ENCODE measurements at regions not wholly inside any gene's neighbourhood (a gene's known extent, or its start where the extent isn't known, plus 50 kb on each side); places are given as distances from the start of the nearest gene placed in this dataset.

DNA sequence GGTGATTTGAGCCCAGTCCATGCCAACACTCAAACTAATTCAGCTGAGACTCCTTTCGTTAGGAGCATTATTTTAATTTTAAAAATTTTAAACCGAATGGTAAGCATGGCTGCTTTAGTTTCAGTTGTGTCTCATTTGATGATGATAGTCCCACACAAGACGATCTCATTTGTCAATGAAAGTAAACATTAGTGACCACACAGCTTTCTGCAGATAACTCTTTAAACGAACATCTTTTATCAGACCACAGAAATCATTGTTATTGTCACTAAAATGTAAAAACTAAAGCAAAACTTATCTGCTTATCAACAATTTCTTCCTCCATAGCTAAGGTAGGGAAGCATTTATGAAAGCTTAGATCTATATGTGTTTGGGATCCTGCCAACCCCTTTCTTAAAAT lies 382.2 kb downstream of the ZFHX3 start:
- TF ChIP-seq, protein P1, sequence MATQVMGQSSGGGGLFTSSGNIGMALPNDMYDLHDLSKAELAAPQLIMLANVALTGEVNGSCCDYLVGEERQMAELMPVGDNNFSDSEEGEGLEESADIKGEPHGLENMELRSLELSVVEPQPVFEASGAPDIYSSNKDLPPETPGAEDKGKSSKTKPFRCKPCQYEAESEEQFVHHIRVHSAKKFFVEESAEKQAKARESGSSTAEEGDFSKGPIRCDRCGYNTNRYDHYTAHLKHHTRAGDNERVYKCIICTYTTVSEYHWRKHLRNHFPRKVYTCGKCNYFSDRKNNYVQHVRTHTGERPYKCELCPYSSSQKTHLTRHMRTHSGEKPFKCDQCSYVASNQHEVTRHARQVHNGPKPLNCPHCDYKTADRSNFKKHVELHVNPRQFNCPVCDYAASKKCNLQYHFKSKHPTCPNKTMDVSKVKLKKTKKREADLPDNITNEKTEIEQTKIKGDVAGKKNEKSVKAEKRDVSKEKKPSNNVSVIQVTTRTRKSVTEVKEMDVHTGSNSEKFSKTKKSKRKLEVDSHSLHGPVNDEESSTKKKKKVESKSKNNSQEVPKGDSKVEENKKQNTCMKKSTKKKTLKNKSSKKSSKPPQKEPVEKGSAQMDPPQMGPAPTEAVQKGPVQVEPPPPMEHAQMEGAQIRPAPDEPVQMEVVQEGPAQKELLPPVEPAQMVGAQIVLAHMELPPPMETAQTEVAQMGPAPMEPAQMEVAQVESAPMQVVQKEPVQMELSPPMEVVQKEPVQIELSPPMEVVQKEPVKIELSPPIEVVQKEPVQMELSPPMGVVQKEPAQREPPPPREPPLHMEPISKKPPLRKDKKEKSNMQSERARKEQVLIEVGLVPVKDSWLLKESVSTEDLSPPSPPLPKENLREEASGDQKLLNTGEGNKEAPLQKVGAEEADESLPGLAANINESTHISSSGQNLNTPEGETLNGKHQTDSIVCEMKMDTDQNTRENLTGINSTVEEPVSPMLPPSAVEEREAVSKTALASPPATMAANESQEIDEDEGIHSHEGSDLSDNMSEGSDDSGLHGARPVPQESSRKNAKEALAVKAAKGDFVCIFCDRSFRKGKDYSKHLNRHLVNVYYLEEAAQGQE (IDR thresholded peaks at IDR 0.05; ENCODE audit: borderline replicate concordance) = no peak
- TF ChIP-seq SMC3 (conservative IDR thresholded peaks at IDR 0.05; ENCODE audit: poor library complexity) (no peak), RAD21 (conservative IDR thresholded peaks at IDR 0.05) (no peak), TAF1 (IDR thresholded peaks at IDR 0.05; ENCODE audit: low read depth) (no peak), EZH2 (IDR thresholded peaks at IDR 0.05; ENCODE audit: borderline replicate concordance, insufficient read depth, low read length, poor library complexity, severe bottlenecking) (no peak), POLR2AphosphoS5 (IDR thresholded peaks at IDR 0.05) (no peak)
- TF ChIP-seq, protein P2, sequence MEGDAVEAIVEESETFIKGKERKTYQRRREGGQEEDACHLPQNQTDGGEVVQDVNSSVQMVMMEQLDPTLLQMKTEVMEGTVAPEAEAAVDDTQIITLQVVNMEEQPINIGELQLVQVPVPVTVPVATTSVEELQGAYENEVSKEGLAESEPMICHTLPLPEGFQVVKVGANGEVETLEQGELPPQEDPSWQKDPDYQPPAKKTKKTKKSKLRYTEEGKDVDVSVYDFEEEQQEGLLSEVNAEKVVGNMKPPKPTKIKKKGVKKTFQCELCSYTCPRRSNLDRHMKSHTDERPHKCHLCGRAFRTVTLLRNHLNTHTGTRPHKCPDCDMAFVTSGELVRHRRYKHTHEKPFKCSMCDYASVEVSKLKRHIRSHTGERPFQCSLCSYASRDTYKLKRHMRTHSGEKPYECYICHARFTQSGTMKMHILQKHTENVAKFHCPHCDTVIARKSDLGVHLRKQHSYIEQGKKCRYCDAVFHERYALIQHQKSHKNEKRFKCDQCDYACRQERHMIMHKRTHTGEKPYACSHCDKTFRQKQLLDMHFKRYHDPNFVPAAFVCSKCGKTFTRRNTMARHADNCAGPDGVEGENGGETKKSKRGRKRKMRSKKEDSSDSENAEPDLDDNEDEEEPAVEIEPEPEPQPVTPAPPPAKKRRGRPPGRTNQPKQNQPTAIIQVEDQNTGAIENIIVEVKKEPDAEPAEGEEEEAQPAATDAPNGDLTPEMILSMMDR (IDR thresholded peaks at IDR 0.05; ENCODE audit: poor library complexity, severe bottlenecking) = no peak
- Histone ChIP-seq H3K4me3 (ENCODE audit: low read length) (peak overlapping the region; percentile 80), H3K9me2 (ENCODE audit: insufficient read depth, low read length) (no peaks in the 10 kb centered on the region), H3K27ac (ENCODE audit: low read length) (peak overlapping the region; percentile 57), H3K36me3 (ENCODE audit: insufficient read depth, low read length) (no peaks in the 10 kb centered on the region), H3K9me3 (ENCODE audit: low read length) (no peaks in the 10 kb centered on the region), H3K79me2 (replicated peaks; ENCODE audit: insufficient read depth, low read length) (peaks cover 35% of the 10 kb centered on the region), H3K9ac (ENCODE audit: low read length) (peak overlapping the region; percentile 72), H3K4me2 (ENCODE audit: low read length) (peak overlapping the region; percentile 99), H2AFZ (ENCODE audit: low read depth, low read length) (peak overlapping the region; percentile 11), H3K27me3 (ENCODE audit: insufficient read depth, low read depth, low read length) (no peaks in the 10 kb centered on the region), H3F3A (ENCODE audit: insufficient read depth, low read length, poor library complexity, severe bottlenecking) (no peaks in the 10 kb centered on the region), H4K20me1 (ENCODE audit: insufficient read depth) (no peaks in the 10 kb centered on the region)

DNA sequence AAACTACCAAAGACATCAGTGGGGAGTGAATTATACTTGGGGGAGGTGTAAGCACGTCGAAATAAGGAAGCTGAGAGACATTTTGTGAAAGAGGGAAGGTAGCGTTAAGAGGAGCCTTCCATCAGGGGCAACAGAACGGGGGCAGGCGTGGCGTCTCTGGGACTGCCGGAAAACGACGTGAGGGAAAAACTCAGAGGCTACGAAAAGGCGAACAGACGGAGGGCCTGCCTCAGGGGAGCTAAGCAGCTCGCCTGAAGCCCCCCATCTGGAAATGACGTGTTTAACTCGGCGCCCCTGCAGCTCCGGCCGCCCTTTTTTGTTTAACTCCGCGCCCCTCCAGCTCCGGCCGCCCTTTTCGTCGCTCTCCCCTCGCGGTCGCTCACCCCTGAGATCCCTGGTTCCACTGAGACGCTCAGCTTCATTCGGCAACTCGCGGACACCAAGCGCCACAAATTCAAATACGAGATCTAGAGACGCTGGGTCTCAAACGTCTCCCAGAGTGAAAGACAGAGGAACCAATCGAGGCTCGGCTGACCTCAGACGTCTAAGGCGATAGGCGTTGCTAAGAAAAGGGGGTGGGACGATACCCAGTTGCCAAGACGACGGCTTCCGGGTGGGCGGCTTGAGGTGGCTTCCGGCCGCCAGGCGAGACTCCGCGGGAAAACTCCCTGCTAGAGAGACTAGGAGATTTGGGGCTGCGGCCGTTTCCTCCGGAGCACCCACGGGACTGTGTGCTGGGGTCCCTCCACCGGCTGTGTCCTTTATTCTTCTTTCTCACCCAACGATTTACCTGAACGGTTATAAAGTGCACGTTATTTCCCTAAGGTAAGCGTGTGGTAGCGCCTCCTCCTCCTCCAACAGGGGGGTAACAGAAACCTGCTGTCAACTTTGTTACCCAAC lies 383.2 kb downstream of the ZFHX3 start:
- peak overlapping the region; percentile 80 for H3K4me3 ChIP-seq (ENCODE audit: low read length)
- peak overlapping the region; percentile 11 for H2AFZ ChIP-seq (ENCODE audit: low read depth, low read length)
- peak overlapping the region; percentile 99 for H3K4me2 ChIP-seq (ENCODE audit: low read length)
- H4K20me1 ChIP-seq (ENCODE audit: insufficient read depth) = no peaks in the 10 kb centered on the region
- no peaks in the 10 kb centered on the region for H3K9me3 ChIP-seq (ENCODE audit: low read length)
- peak; percentile 56 for TF ChIP-seq SMC3 (conservative IDR thresholded peaks at IDR 0.05; ENCODE audit: poor library complexity)
- TF ChIP-seq, protein P2 (IDR thresholded peaks at IDR 0.05; ENCODE audit: poor library complexity, severe bottlenecking) = no peak
- no peak for TF ChIP-seq EZH2 (IDR thresholded peaks at IDR 0.05; ENCODE audit: borderline replicate concordance, insufficient read depth, low read length, poor library complexity, severe bottlenecking)
- TF ChIP-seq MXI1 (conservative IDR thresholded peaks at IDR 0.05; ENCODE audit: poor library complexity, severe bottlenecking) = peak; percentile 97
- TF ChIP-seq POLR2AphosphoS5 (IDR thresholded peaks at IDR 0.05) = peak; percentile 84
- TF ChIP-seq, protein P1 (IDR thresholded peaks at IDR 0.05; ENCODE audit: borderline replicate concordance) = peak; percentile 54
- peak; percentile 21 for TF ChIP-seq EP300 (conservative IDR thresholded peaks at IDR 0.05; ENCODE audit: poor library complexity, severe bottlenecking)
- TF ChIP-seq RAD21 (conservative IDR thresholded peaks at IDR 0.05) = peak; percentile 58
- TF ChIP-seq TAF1 (IDR thresholded peaks at IDR 0.05; ENCODE audit: low read depth) = no peak
- no peaks in the 10 kb centered on the region for H3K27me3 ChIP-seq (ENCODE audit: insufficient read depth, low read depth, low read length)
- peak overlapping the region; percentile 72 for H3K9ac ChIP-seq (ENCODE audit: low read length)
- H3K27ac ChIP-seq (ENCODE audit: low read length) = peak overlapping the region; percentile 81
- H3K79me2 ChIP-seq (replicated peaks; ENCODE audit: insufficient read depth, low read length) = peaks cover 30% of the 10 kb centered on the region
- no peaks in the 10 kb centered on the region for H3F3A ChIP-seq (ENCODE audit: insufficient read depth, low read length, poor library complexity, severe bottlenecking)
- no peaks in the 10 kb centered on the region for H3K36me3 ChIP-seq (ENCODE audit: insufficient read depth, low read length)
- no peaks in the 10 kb centered on the region for H3K9me2 ChIP-seq (ENCODE audit: insufficient read depth, low read length)
